HT1080 (cell line): ENCODE measurements at regions not wholly inside any gene's neighbourhood (a gene's known extent, or its start where the extent isn't known, plus 50 kb on each side); places are given as distances from the start of the nearest gene placed in this dataset.
"Not testable (repeated sequence)": the region's sequence is repeated elsewhere in the genome, so short reads cannot be mapped to it uniquely, and the experiment has no call there.

Experiments used
- DNase-seq: peaks from one replicate; pipeline ENCODE4 v3.0.0-alpha.2; 2015; ENCODE audit warnings: low read depth

GRCh38 chr16:65415460-65415859, 293.6 kb upstream of the CDH11 start:
- DNase-seq = peak; percentile 59

DNA sequence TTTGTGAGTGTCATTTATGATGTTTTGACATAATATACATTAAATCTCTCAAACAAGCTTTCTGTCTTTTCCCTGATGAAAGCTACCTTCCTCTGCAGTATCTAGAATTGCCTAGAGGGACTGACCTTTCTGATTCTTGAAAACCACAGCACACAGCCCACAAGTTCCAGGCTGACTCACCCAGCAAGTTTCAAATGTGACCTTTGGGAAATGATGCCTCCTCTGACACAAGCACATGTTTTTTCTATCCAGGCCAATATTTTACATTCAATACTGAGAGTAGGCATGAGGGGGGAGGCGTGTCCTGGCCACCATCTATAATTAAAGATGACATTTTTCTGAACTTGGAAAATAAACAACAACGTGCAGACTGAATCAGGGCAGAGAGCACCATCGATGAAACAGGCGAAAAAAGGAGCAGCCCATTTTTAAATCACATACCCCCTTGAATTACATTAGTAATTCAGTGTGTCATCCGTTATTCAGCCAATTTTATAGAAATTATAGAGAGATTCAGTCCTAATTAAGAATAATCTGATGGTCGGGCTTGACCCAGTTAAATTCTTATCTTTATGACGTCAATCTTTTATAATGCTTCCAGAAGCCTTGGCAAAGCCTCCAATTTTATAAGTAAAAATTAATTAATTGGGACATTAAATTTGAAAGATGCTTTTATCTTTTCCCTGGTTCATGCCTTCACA, 292.6 kb upstream of the CDH11 start:
- DNase-seq = peak; percentile 85

- DNase-seq = no peak
These were observed 292.0 kb upstream of the CDH11 start for GRCh38 chr16:65413861-65414260.

- no peak for DNase-seq
These were observed 288.9 kb upstream of the CDH11 start for GRCh38 chr16:65410801-65411200.

DNA sequence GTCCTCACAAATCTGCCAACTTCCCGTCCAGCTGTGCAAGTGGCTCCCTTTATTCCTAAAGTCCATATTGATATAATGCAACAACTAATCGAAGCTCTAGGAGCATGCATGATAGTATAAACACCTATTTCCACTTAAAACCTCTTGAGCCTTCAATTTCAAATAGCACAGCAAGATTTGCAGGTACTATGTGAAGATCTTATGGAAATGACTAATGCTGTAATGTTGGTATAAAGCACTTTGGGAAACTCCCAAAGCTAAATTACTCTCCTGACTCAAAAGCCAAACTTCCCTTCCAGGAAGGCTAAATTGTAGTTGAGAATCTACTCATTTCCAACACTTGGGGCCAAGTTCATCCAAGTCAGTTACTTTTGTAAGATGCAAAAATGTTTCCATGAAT, 287.6 kb upstream of the CDH11 start:
- peak; percentile 35 for DNase-seq

- no peak for DNase-seq
These were observed 285.1 kb upstream of the CDH11 start for GRCh38 chr16:65406933-65407332.

GRCh38 chr16:65406116-65406515, 284.3 kb upstream of the CDH11 start:
- DNase-seq = no peak

GRCh38 chr16:65394281-65394680, 272.4 kb upstream of the CDH11 start:
- no peak for DNase-seq

- DNase-seq = peak; percentile 64
These were observed 271.1 kb upstream of the CDH11 start for GRCh38 chr16:65392806-65393565.

- DNase-seq = peak; percentile 50
These were observed 266.7 kb upstream of the CDH11 start for GRCh38 chr16:65388592-65388991.

DNA sequence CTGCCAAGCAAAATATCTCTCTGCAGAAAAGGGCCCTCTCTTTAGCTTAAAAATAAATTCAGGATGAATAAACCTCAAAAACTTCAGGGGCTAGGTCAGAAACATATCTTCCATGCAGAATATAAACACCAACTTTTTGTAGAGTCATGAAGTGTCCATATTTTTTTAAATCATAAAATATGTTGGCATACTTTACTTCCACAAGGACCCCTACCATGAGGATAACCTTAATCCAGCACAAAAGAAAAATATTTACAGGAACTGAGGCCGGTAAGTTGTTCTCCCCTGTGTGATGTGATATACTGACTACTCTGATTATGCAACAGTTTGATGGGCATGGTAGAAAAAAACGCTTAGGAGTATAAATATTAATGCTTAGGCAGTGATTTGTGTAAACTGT, 264.8 kb upstream of the CDH11 start:
- DNase-seq = no peak

GRCh38 chr16:65384441-65384840, 262.6 kb upstream of the CDH11 start:
- no peak for DNase-seq

GRCh38 chr16:65377195-65377594, 255.3 kb upstream of the CDH11 start:
- no peak for DNase-seq

DNA sequence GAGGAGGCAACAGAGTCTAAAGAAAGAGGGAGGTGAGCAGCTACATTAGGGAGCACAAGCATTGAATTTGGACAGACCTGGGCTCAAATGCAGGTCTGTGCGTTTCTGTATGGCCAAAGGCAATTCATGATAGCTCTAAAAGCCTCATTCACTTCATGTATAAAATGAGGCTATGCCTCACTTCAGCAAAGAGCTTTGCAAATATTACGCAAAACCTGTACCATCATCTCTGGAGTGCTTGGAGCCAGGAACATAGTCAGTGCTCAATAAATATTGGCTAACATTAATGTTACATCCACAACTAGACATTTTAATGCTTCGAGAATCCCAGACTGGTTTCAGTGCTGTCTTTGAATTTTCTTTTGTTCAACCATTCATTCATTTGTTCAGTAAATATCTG, 254.7 kb upstream of the CDH11 start:
- no peak for DNase-seq

- DNase-seq = peak; percentile 61
These were observed 253.8 kb upstream of the CDH11 start for GRCh38 chr16:65375651-65376050.

DNA sequence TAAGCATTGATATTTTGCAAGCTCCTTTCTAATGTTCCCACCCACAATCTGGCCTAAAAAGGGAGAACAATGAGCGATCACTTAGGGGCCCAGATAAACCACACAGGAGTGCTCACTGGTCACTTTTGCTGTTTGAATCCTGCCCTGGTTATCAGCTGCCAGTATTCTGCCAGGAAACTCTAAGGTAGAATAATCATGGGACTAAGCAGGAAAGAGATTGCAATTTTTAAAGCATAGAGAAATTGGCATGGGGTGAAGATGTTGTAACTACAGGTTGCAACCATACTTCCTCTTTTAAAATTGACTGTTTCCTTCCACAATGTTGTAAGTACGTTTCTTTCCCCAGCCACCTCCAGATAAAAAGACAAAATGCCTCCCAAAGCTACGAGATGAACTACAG, 251.2 kb upstream of the CDH11 start:
- DNase-seq = no peak

DNA sequence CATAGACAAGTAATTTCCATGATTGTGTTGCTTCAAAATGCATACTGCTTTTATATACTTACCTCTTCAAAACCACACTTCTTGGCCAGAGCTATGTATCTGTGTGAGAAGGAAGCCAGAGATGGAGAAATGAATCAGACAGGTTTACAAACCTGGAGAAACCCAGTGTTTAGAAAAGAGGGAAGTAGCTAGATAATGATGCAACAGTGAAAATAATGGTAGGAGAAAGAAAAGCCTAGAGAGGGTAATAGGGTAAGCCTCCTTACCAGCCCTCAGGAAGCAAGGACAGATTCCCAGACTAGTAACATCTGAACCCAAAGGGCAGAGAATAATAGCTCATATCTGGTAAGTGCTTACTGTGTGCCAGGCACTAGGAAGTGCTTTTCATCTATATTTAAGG, 250.3 kb upstream of the CDH11 start:
- DNase-seq = no peak

DNA sequence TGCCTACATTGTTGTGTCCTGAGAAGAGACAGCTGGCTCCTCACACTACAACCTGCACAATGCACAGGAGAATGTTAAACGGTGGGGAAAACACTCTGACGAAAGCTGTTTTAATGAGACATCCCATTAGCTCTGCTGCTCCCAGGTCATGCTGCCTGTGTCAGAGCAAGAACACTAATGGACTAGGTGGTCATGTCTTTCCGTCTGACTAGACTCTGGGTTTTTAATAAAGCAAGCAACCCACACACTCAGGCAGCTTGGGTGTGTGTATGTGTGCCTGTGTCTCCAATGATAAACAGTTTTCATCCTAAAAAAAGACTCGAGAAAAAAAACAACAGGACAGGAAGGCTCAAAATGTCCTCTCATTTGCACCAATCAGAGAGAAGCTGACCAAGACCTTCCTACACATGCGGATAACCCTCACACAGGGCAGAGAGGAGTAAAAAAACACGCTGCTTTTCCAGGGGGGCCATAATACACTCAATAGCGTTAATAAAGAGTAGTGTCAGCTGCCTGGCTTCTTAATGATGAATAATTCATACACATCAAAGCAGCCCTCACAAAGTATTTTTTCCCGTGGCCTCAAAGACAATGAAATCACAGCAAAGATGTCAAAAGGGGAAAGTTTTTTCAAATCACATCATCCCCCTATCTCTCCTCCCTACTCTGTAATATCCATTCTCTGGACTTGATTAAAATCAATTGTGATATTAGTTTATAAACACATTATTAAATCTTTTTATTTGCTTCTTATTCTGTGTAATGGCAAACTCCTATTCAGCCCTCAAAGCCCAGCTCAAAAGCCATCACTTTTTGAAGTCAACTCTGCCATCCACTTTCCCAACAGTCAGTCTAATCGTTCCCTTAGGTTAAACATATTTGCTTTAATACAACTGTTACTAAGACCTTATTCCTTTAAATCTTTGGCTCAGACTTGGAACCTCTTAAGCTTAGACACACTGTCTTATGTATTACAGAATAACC, 244.2 kb upstream of the CDH11 start:
- no peak for DNase-seq

DNA sequence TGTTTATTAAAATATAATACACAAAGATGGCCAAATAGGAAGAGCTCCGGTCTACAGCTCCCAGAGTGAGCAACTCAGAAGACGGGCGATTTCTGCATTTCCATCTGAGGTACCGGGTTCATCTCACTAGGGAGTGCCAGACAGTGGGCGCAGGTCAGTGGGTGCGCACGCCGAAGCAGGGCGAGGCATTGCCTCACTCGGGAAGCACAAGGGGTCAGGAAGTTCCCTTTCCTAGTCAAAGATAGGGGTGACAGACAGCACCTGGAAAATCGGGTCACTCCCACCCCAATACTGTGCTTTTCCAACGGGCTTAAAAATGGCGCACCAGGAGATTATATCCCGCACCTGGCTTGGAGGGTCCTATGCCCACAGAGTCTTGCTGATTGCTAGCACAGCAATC, 234.9 kb upstream of the CDH11 start:
- DNase-seq = not testable (repeated sequence)

GRCh38 chr16:65355706-65356105, 233.8 kb upstream of the CDH11 start:
- no peak for DNase-seq

DNA sequence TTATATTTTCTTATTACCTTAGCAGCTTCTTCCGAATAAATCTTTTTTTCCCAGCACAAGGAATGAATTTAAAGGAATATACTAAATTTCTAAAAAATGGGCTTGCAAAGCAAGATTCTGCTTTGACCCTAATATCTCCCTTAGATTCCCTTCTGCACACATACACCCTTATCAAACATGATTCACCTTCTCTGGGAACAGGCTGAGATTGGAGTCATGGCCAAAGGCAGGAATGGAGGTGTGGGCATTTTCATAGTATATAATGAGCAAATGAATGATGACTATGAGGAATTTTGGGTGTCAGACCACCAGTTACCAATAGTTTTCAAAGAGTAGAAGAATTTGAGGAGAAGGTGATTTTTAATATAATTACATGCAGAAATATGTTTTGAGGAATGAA, 231.3 kb upstream of the CDH11 start:
- DNase-seq = no peak

- no peak for DNase-seq
These were observed 227.8 kb upstream of the CDH11 start for GRCh38 chr16:65349626-65350025.
